Ecto neural progenitor cell (in vitro differentiated cells): ENCODE measurements at regions not wholly inside any gene's neighbourhood (a gene's known extent, or its start where the extent isn't known, plus 50 kb on each side); places are given as distances from the start of the nearest gene placed in this dataset.

Experiments
- DNase-seq: peaks from one replicate; pipeline ENCODE4 v3.0.0-alpha.2; 2018; ENCODE audit warnings: low spot score

DNA sequence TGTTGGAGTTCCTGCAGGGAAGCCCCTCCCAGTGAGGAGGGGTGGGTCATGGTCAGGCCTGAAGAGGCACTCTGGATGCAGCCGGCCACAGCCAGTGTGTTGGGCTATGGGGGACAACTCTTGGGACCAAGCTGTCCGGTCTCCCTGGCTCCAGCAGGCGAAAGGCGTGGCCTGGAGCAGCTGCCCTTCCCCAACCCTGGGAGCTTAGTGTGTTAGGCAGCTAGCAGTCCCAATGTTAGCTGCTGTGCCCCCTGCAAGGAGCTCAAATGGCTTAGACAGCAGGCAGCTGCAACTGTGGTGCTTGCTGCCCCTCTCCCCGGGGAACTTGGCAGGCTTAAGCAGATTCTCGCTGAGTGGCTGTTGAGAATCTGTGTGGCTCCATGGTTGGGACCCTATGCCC is 67.5 kb upstream of the ACTBL2 start:
- DNase-seq: peak; percentile 49

GRCh38 chr5:57549566-57549965 is 67.0 kb upstream of the ACTBL2 start:
- no peak for DNase-seq

DNA sequence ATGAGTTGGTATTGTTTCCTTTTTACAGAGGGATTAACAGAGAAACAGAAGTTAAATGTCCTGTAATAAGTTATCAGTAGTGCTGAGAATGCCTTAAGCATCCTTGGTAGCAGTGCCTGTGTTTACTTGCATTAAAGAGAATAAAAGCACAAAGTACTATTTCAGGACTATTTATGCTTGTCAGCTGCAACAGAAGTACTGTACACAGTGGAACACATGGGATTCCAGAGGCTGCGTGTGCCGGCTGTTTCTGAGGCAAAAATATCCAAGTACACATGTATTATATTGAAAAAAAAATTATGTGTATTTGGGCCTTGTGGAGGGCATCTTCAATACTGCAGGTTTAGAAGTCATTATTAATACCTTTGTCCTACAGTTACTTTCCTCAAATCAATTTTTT is 58.2 kb upstream of the ACTBL2 start:
- DNase-seq: no peak

GRCh38 chr5:57539281-57539701 is 56.7 kb upstream of the ACTBL2 start:
- DNase-seq: no peak

DNA sequence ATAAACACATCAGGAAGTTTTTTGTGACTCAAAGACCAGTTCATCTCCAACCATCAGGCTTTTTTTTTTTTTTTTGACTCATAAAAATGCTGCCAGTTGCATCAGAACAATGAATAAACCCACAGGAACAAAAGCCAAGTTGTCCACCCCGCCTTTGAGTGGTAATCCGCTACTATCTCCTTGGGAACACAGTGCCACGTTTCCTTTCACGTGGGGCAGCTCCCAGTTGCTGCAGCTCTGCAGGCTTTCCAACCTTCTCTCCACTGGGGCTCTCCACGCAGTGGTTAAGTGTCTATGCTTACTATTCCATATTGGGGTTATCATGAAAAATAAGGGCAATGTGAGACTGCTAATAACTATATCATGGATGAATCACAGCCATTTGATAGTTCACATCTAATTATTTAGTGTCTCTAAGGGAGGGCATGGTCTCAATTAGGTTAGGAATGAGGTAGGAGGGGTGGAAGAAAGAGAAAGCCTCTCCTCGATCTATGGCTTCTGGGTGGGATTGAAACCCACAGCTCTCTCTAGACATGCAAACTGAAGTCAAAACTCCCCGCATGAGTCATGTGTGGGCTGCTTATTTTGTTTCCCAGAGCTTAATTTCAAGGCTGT is 55.8 kb upstream of the ACTBL2 start:
- no peak for DNase-seq

DNA sequence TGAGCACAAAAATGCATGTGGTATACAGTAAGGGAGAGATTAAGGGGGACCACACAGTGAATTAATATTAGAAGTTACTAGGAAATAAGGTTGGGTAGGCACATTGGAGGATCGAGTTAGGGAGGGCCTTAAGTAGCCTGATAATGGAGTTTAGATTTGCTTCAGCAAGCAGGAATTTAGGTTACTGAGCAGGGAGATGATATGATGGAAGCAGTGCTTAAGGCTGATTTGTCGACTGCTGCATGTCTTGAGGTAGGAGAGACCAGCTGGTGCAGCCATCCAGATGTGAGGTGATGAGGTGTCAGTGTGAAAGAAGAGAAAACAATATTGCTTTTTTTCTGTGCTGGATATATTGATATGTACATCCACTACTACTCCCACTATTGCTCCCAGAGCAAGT is 55.2 kb upstream of the ACTBL2 start:
- DNase-seq: no peak

- no peak for DNase-seq
Observed at GRCh38 chr5:57532513-57533497, 50.2 kb upstream of the ACTBL2 start.
